ENCODE measurements at regions not wholly inside any gene's neighbourhood (a gene's known extent, or its start where the extent isn't known, plus 50 kb on each side); places are given as distances from the start of the nearest gene placed in this dataset.

DNA sequence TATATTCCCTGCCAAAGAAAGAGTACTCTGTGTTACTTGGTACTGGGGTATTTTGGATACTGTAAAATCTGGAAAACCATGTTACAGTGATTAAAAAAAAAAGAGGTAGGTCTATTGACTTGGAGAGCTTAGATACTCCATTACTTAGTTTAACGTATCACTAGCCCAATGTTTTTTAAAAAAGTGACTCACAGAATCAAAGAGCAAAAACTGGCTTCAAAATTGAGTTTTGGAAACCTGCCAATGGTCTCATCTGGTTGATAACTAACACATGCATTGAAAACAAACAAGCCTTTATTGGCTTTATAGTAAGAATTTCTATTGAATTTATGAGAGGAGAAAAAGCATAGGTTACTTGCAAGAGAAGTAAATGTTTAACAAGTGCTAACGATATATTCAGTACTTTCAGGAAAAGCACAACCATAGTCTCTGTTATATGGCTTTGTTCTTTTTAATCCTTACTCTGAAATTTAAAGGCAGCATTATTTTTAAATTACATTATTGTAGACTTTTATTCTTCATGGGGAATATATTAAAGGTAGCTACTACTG is 563.3 kb upstream of the SORCS1 start:
- TF ChIP-seq EZH2 (IDR thresholded peaks at IDR 0.05; ENCODE audit: insufficient read depth, poor library complexity, severe bottlenecking) (no peak), EZH2phosphoT487 (IDR thresholded peaks at IDR 0.05; ENCODE audit: insufficient read depth, low read depth) (no peak)

Data from GM23248 (cell line).